Mucosa of descending colon (tissue), 3 donors: ENCODE measurements at regions not wholly inside any gene's neighbourhood (a gene's known extent, or its start where the extent isn't known, plus 50 kb on each side); places are given as distances from the start of the nearest gene placed in this dataset.

Source experiments
- ATAC-seq: fragments of 200-7000 bp; cut with Tn5 transposase; one replicate; pipeline ENCODE4 v1.9.1; 2020; ENCODE audit warnings: mild to moderate bottlenecking, moderate library complexity
- DNase-seq, 3 donors: peaks; one replicate each; pipeline ENCODE4 v3.0.0-alpha.2; 2020
- H3K36me3 ChIP-seq: fragments of 200-600 bp; one replicate; pipeline ENCODE4 v1.8.0; 2021; ENCODE audit warnings: low read depth, mild to moderate bottlenecking
- H3K4me1 ChIP-seq: fragments of 200-600 bp; one replicate; pipeline ENCODE4 v1.8.0; 2021; ENCODE audit warnings: low read depth, mild to moderate bottlenecking
- H3K4me3 ChIP-seq: fragments of 200-600 bp; one replicate; pipeline ENCODE4 v1.8.0; 2021; ENCODE audit warnings: mild to moderate bottlenecking
- H3K9me3 ChIP-seq: fragments of 200-600 bp; one replicate; pipeline ENCODE4 v1.8.0; 2021; ENCODE audit warnings: mild to moderate bottlenecking
- CTCF ChIP-seq: fragments of 200-600 bp; IDR thresholded peaks from one replicate; pipeline ENCODE4 v1.8.0; 2022; ENCODE audit warnings: antibody characterized with exemption, mild to moderate bottlenecking
- intact Hi-C, 2 donors: fragments of 100-400 bp; cut with DNase I in 1 of 2; cut with micrococcal nuclease in 1 of 2; formaldehyde crosslinking; loops; one replicate each; pipeline versions ENCODE4 v1.11.0 to v1.11.1; 2022; cut with DNase I, micrococcal nuclease
- donor health status: DM: no; HTN: no; CAD: no; lungs with moderate emphysema.
- donor health status: DM: no; HTN: no; CAD: no.
- donor health status: DM: no; HTN: yes; CAD: no.

GRCh38 chr13:56198350-56198749, 942.4 kb upstream of the PRR20A start:
- intact Hi-C loops, result no loop called here
- DNase-seq (no peak), ATAC-seq (no peak)
- Histone ChIP-seq H3K36me3 (no peaks in the 10 kb centered on the region), H3K4me1 (no peaks in the 10 kb centered on the region), H3K4me3 (no peak overlapping the region), H3K9me3 (peaks cover 21% of the 10 kb centered on the region)
- no peak for TF ChIP-seq CTCF

GRCh38 chr13:56201834-56202233, 938.9 kb upstream of the PRR20A start:
- no peaks in the 10 kb centered on the region for H3K4me1 ChIP-seq
- H3K9me3 ChIP-seq, result peaks cover 23% of the 10 kb centered on the region
- no peaks in the 10 kb centered on the region for H3K36me3 ChIP-seq
- no peak overlapping the region for H3K4me3 ChIP-seq
- ATAC-seq, result no peak
- intact Hi-C loops, result no loop called here
- TF ChIP-seq CTCF, result no peak
- DNase-seq, result no peak

- no peak overlapping the region for H3K4me3 ChIP-seq
- no peaks in the 10 kb centered on the region for H3K4me1 ChIP-seq
- peaks cover 48% of the 10 kb centered on the region for H3K9me3 ChIP-seq
- no peak for TF ChIP-seq CTCF
- ATAC-seq (no peak), DNase-seq (no peak)
- intact Hi-C loops, result no loop called here
- no peaks in the 10 kb centered on the region for H3K36me3 ChIP-seq
These were observed 924.5 kb upstream of the PRR20A start for GRCh38 chr13:56216221-56216620.

- no peaks in the 10 kb centered on the region for H3K36me3 ChIP-seq
- no peak overlapping the region for H3K4me3 ChIP-seq
- peaks cover 41% of the 10 kb centered on the region for H3K9me3 ChIP-seq
- DNase-seq (no peak), ATAC-seq (no peak)
- intact Hi-C loops, result no loop called here
- TF ChIP-seq CTCF, result no peak
- H3K4me1 ChIP-seq, result no peaks in the 10 kb centered on the region
These were observed 893.0 kb upstream of the PRR20A start for GRCh38 chr13:56247692-56248091.

- intact Hi-C loops, result no loop called here
- no peak overlapping the region for H3K4me3 ChIP-seq
- ATAC-seq (no peak), DNase-seq (no peak)
- H3K4me1 ChIP-seq, result no peaks in the 10 kb centered on the region
- H3K9me3 ChIP-seq, result peaks cover 41% of the 10 kb centered on the region
- no peaks in the 10 kb centered on the region for H3K36me3 ChIP-seq
- TF ChIP-seq CTCF, result no peak
These were observed 869.0 kb upstream of the PRR20A start for GRCh38 chr13:56271686-56272085.

GRCh38 chr13:56283262-56283828, 857.4 kb upstream of the PRR20A start:
- TF ChIP-seq CTCF, result no peak
- no peak overlapping the region for H3K4me3 ChIP-seq
- intact Hi-C loops, result no loop called here
- H3K9me3 ChIP-seq, result peaks cover 65% of the 10 kb centered on the region
- DNase-seq (no peak), ATAC-seq (no peak)
- no peaks in the 10 kb centered on the region for H3K4me1 ChIP-seq
- no peaks in the 10 kb centered on the region for H3K36me3 ChIP-seq
